Fibroblast of mammary gland (primary cell): ENCODE measurements at regions not wholly inside any gene's neighbourhood (a gene's known extent, or its start where the extent isn't known, plus 50 kb on each side); places are given as distances from the start of the nearest gene placed in this dataset.

ENCODE experiments used
- DNase-seq: peaks from one replicate; pipeline ENCODE4 v3.0.0-alpha.2; 2010; ENCODE audit warnings: low read depth
- H3K4me3 ChIP-seq: 2 replicates; pipeline ENCODE4 v1.5.1; 2011; ENCODE audit warnings: low read depth, mild to moderate bottlenecking, low read length, moderate library complexity; ENCODE audit not compliant: control insufficient read depth
- TF ChIP-seq, protein P1 (sequence below): conservative IDR thresholded peaks from 2 replicates; pipeline ENCODE4 v1.5.1; 2011; ENCODE audit warnings: low read depth, low read length, inconsistent platforms; ENCODE audit not compliant: control insufficient read depth, insufficient read depth

DNA sequence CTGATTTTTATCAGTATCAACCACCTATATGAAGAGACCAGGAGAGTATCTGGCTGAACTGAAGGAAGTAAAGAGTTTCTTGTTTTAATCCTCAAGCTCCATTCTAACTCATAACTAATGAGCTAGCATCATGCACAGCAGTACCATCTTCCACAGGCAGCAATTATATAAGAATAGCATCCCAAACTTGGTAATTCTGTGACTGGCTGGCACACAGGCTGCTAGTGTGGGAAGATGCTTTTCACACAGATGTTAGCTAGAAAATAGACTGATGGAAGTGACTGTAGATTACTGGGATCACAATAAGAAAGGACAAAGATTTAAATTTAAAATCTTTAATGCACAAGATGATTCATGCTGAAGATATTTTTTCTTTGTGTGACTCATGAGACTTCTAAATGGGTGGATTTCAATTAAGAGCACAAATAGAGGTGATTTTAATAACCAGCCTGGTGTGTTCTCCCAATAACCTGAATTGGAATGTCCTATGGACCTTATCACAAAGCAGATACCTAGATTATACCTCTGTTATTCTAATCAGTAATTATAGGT, 417.7 kb upstream of the ATXN7L3B start:
- TF ChIP-seq, protein P1, sequence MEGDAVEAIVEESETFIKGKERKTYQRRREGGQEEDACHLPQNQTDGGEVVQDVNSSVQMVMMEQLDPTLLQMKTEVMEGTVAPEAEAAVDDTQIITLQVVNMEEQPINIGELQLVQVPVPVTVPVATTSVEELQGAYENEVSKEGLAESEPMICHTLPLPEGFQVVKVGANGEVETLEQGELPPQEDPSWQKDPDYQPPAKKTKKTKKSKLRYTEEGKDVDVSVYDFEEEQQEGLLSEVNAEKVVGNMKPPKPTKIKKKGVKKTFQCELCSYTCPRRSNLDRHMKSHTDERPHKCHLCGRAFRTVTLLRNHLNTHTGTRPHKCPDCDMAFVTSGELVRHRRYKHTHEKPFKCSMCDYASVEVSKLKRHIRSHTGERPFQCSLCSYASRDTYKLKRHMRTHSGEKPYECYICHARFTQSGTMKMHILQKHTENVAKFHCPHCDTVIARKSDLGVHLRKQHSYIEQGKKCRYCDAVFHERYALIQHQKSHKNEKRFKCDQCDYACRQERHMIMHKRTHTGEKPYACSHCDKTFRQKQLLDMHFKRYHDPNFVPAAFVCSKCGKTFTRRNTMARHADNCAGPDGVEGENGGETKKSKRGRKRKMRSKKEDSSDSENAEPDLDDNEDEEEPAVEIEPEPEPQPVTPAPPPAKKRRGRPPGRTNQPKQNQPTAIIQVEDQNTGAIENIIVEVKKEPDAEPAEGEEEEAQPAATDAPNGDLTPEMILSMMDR: no peak
- no peak overlapping the region for H3K4me3 ChIP-seq
- DNase-seq: no peak

DNA sequence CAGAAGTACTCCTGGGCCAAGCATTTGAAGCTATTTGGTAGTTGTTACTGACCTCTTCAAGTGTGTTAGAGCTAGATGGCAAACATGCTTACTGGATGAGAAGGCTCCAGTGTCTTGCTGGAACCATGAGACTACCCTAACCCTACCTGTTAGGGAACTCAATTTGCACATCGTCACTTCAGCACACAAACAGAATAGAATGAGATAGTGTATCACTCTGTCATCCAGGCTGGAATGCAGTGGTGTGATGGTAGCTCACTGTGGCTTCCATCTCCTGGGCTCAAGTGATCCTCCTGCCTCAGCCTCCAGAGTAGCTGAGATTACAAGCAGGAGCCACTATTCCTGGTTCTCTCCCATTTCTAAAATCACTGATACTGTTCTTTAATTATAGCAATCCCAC, 417.0 kb upstream of the ATXN7L3B start:
- no peak overlapping the region for H3K4me3 ChIP-seq
- TF ChIP-seq, protein P1: no peak
- DNase-seq: no peak

DNA sequence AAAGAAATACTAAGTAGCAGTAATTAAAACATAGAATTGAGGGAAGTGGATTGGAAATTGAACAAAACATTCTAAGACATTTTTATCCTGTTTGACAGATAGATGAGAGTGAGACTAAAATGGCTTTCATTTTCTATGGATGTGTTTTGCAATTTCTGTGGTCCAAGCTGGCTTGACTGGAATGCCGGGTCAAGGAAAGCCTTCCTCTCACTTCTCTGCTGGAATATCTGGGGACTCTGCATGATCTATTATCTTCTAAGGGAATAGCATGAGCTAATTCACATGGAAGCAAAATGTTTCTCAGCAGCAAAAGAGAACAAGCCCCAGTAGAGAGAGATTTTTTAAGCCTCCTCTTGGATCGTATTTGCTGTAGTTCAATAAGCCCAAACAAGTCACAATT, 407.9 kb upstream of the ATXN7L3B start:
- TF ChIP-seq, protein P1: no peak
- DNase-seq: no peak

DNA sequence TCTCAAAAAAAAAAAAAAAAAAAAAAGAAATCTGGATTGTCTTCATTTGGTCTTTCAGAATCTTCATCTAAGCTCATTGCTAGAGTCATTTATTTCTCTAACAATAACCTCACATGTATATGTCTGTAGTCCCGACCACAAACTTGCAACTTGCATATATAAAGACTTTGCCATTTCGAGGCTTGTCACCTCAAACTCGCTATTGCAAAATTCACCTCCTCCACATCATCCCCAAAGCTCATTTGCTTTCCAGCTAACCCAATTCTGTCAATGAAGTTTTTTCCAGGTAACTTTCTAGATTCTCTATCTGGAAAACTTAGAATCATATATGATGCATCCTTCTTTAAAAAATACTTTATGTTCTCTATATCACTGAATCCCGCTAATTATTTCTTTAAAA, 393.2 kb upstream of the ATXN7L3B start:
- no peak overlapping the region for H3K4me3 ChIP-seq
- DNase-seq: no peak

More for the DNA sequence above, 407.9 kb upstream of the ATXN7L3B start:
- no peak overlapping the region for H3K4me3 ChIP-seq

DNA sequence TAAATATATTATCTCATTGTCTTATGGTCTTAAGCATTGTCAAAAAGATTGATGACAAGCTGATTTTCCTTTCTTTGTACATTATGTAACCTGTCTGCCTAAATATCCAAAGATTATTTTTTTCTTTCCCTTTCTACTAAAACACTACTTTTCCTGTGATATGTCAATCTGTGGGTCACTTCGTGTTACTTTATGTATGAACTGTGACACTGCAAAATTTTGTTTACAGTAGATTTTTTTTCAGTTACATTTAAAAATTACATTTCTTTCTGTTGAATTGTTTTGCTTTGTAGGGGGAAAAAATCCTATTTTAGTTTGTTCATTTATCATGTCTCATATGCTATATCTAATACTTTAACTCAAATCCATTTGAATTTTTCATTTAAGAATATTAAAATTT, 392.3 kb upstream of the ATXN7L3B start:
- no peak overlapping the region for H3K4me3 ChIP-seq
- no peak for DNase-seq
- TF ChIP-seq, protein P1: no peak

More for the DNA sequence above, 393.2 kb upstream of the ATXN7L3B start:
- TF ChIP-seq, protein P1: no peak

DNA sequence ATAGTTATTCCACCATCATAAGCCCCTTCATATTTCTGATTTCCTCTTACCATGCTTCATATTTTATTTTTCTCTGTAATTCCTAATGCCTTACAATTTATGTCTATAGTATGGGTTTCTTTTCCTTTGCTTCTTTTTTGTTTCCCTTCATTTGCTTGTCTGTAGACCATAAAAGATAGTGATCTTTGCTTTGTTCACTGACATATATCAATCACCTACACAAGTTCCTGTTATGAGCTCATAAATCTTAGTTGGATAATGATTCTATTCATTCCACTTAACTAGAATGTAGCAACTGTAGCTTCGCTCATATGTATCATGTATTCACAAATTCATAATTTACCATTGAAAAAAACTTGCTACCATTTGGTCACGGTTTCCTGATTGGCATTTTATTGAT, 388.8 kb upstream of the ATXN7L3B start:
- TF ChIP-seq, protein P1: no peak
- H3K4me3 ChIP-seq: no peak overlapping the region
- no peak for DNase-seq

DNA sequence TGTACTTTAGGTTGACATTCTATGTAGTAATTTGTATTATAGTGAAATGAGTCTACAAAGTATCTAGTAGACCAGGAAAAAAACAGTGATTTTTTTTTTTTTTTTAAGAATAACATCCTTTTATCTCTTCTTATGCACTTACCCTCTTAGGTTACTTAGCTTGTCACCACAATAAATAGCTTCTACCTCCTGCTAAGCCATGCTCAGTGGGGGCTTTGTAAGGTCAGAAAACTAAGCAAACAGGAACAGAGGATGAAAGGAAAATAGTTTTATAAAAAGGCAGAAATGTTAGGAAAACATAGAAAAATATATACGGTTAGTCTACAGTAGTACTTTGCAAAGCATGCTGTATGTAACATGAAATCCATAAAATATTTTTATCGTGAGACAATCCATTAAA, 385.3 kb upstream of the ATXN7L3B start:
- no peak overlapping the region for H3K4me3 ChIP-seq
- TF ChIP-seq, protein P1: no peak
- DNase-seq: no peak
